H1 (cell line): ENCODE measurements at regions not wholly inside any gene's neighbourhood (a gene's known extent, or its start where the extent isn't known, plus 50 kb on each side); places are given as distances from the start of the nearest gene placed in this dataset.

Experiments
- ATF2 ChIP-seq: IDR thresholded peaks from 2 replicates; pipeline ENCODE4 v1.6.1; 2012; ENCODE audit warnings: low read length, inconsistent platforms
- CHD1 ChIP-seq: IDR thresholded peaks from 2 replicates; pipeline ENCODE4 v1.6.1; 2012; ENCODE audit warnings: low read depth, low read length, improper control_type of control experiment
- CHD2 ChIP-seq: IDR thresholded peaks from 2 replicates; pipeline ENCODE4 v1.6.1; 2012; ENCODE audit warnings: low read length, improper control_type of control experiment
- CREB1 ChIP-seq: IDR thresholded peaks from 2 replicates; pipeline ENCODE4 v1.6.1; 2012; ENCODE audit warnings: inconsistent platforms
- CTCF ChIP-seq, 3 experiments: IDR thresholded peaks; 1 replicate in 2 of 3; 2 replicates in 1 of 3; pipeline versions ENCODE4 v1.5.1 to v1.6.1; 2011; ENCODE audit warnings: low read length in 3 of 3, mild to moderate bottlenecking in 3 of 3, inconsistent platforms in 2 of 3, low read depth in 1 of 3, moderate library complexity in 1 of 3; ENCODE audit not compliant: insufficient read depth in 1 of 3; ENCODE audit errors: control extremely low read depth in 1 of 3
- EZH2 ChIP-seq: fragments of 200-600 bp; sonication (generic); IDR thresholded peaks from 2 replicates; pipeline ENCODE4 v1.7.1; 2012; ENCODE audit warnings: low read depth, mild to moderate bottlenecking, moderate library complexity, low read length, inconsistent platforms; ENCODE audit not compliant: severe bottlenecking
- MAFK ChIP-seq: IDR thresholded peaks from 2 replicates; pipeline ENCODE4 v1.6.1; 2012; ENCODE audit warnings: low read depth, mild to moderate bottlenecking, improper control_type of control experiment, low read length
- MAX ChIP-seq: IDR thresholded peaks from 2 replicates; pipeline ENCODE4 v1.6.1; 2012; ENCODE audit warnings: inconsistent platforms
- POLR2AphosphoS5 ChIP-seq: IDR thresholded peaks from 2 replicates; pipeline ENCODE4 v1.6.1; 2011; ENCODE audit warnings: low read depth, low read length
- SUZ12 ChIP-seq: fragments of 200-600 bp; sonication (generic); IDR thresholded peaks from 2 replicates; pipeline ENCODE4 v1.6.1; 2012; ENCODE audit warnings: mild to moderate bottlenecking, inconsistent platforms, low read length, moderate library complexity, mixed read lengths

- no peak for TF ChIP-seq MAX
- TF ChIP-seq CHD2, result no peak
- TF ChIP-seq EZH2, result no peak
- TF ChIP-seq POLR2AphosphoS5, result no peak
- TF ChIP-seq CREB1, result no peak
- no peak for TF ChIP-seq CHD1
- no peak for TF ChIP-seq ATF2
- TF ChIP-seq MAFK, result no peak
- TF ChIP-seq SUZ12, result no peak
- no peak for TF ChIP-seq CTCF (IDR thresholded peaks at IDR 0.05; ENCODE audit: control extremely low read depth in 1 of 3, insufficient read depth in 1 of 3, low read depth in 1 of 3, low read length in 3 of 3)
Measured at GRCh38 chr2:120912101-120912985, 176.7 kb downstream of the GLI2 start.
